ENCODE measurements at regions not wholly inside any gene's neighbourhood (a gene's known extent, or its start where the extent isn't known, plus 50 kb on each side); places are given as distances from the start of the nearest gene placed in this dataset.

GRCh38 chr2:14018620-14019019 is 613.9 kb upstream of the LRATD1 start:
- Histone ChIP-seq H3K27me3 (ENCODE audit: control insufficient read depth, low read length) (no peaks in the 10 kb centered on the region), H3K9me2 (replicated peaks; ENCODE audit: control insufficient read depth, low read length) (no peaks in the 10 kb centered on the region)
- TF ChIP-seq EZH2phosphoT487 (IDR thresholded peaks at IDR 0.05; ENCODE audit: borderline replicate concordance, low read length): no peak
- TF ChIP-seq, protein P1, sequence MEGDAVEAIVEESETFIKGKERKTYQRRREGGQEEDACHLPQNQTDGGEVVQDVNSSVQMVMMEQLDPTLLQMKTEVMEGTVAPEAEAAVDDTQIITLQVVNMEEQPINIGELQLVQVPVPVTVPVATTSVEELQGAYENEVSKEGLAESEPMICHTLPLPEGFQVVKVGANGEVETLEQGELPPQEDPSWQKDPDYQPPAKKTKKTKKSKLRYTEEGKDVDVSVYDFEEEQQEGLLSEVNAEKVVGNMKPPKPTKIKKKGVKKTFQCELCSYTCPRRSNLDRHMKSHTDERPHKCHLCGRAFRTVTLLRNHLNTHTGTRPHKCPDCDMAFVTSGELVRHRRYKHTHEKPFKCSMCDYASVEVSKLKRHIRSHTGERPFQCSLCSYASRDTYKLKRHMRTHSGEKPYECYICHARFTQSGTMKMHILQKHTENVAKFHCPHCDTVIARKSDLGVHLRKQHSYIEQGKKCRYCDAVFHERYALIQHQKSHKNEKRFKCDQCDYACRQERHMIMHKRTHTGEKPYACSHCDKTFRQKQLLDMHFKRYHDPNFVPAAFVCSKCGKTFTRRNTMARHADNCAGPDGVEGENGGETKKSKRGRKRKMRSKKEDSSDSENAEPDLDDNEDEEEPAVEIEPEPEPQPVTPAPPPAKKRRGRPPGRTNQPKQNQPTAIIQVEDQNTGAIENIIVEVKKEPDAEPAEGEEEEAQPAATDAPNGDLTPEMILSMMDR (IDR thresholded peaks at IDR 0.05; ENCODE audit: low read depth, low read length, poor library complexity, severe bottlenecking): no peak

DNA sequence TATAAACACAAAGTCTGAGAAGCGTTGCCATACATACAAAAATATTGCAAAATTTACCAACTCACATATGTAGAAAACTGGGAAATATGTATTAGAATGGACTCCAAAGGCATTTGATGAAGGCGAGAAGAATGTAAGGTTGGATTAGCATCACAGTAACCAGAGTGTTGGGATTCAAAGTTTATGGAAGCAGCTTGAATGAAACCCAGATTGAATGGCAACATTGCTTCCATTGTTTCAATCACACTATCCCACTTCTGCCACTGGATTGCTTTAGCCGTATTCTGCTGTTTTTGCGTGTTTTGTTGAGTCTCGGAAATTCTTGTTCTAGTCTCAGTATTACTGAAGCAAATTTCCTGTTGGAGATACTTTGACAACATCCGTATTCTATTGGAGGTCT is 609.0 kb upstream of the LRATD1 start:
- Histone ChIP-seq H3F3A (ENCODE audit: control insufficient read depth, insufficient read depth) (no peaks in the 10 kb centered on the region), H3K36me3 (ENCODE audit: control insufficient read depth, low read length) (no peaks in the 10 kb centered on the region), H3K27me3 (ENCODE audit: control insufficient read depth, low read length) (no peaks in the 10 kb centered on the region), H3K4me2 (ENCODE audit: low read length) (no peak overlapping the region), H3K4me3 (ENCODE audit: low read length) (no peak overlapping the region), H3K4me1 (ENCODE audit: control insufficient read depth, low read length) (no peaks in the 10 kb centered on the region), H4K20me1 (ENCODE audit: control insufficient read depth, insufficient read depth, low read depth, low read length) (no peaks in the 10 kb centered on the region), H3K79me2 (ENCODE audit: control insufficient read depth, low read length) (no peaks in the 10 kb centered on the region), H3K27ac (ENCODE audit: low read depth, low read length) (no peak overlapping the region), H3K9me2 (replicated peaks; ENCODE audit: control insufficient read depth, low read length) (no peaks in the 10 kb centered on the region), H3K9me3 (ENCODE audit: control insufficient read depth, insufficient read depth, low read length) (no peaks in the 10 kb centered on the region)
- TF ChIP-seq, protein P1 (IDR thresholded peaks at IDR 0.05; ENCODE audit: low read depth, low read length, poor library complexity, severe bottlenecking): no peak
- no peak for TF ChIP-seq EZH2phosphoT487 (IDR thresholded peaks at IDR 0.05; ENCODE audit: borderline replicate concordance, low read length)

More at GRCh38 chr2:14018620-14019019, 613.9 kb upstream of the LRATD1 start:
- Histone ChIP-seq H4K20me1 (ENCODE audit: control insufficient read depth, insufficient read depth, low read depth, low read length) (no peaks in the 10 kb centered on the region), H3F3A (ENCODE audit: control insufficient read depth, insufficient read depth) (no peaks in the 10 kb centered on the region), H3K27ac (ENCODE audit: low read depth, low read length) (no peak overlapping the region), H3K4me3 (ENCODE audit: low read length) (no peak overlapping the region), H3K79me2 (ENCODE audit: control insufficient read depth, low read length) (no peaks in the 10 kb centered on the region), H3K4me2 (ENCODE audit: low read length) (no peak overlapping the region), H3K36me3 (ENCODE audit: control insufficient read depth, low read length) (no peaks in the 10 kb centered on the region), H3K9me3 (ENCODE audit: control insufficient read depth, insufficient read depth, low read length) (no peaks in the 10 kb centered on the region), H3K4me1 (ENCODE audit: control insufficient read depth, low read length) (no peaks in the 10 kb centered on the region)

DNA sequence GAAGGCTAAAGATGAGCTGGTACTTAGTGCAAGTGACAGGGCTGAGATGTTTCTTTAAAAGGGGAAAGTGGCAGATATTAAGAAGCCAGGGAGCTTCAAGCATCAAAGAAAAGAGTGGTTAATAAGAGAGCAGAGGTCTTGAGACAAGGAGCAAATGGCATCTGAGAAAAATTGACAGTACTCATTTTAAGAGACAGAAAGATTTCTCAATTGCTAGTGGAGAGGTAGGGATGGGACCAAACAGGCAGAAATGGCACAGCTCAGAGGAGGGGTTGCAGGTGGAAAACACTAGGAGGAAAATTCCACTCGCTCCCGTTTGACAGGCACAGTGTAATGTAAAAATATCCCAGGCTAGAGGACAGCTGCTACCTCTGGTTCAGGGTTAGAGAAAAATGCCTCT is 593.4 kb upstream of the LRATD1 start:
- TF ChIP-seq, protein P1 (IDR thresholded peaks at IDR 0.05; ENCODE audit: low read depth, low read length, poor library complexity, severe bottlenecking): no peak
- TF ChIP-seq EZH2phosphoT487 (IDR thresholded peaks at IDR 0.05; ENCODE audit: borderline replicate concordance, low read length): no peak

More for the DNA sequence above, 593.4 kb upstream of the LRATD1 start:
- H3K4me1 ChIP-seq (ENCODE audit: control insufficient read depth, low read length): no peaks in the 10 kb centered on the region
- no peaks in the 10 kb centered on the region for H3K36me3 ChIP-seq (ENCODE audit: control insufficient read depth, low read length)
- H3K27ac ChIP-seq (ENCODE audit: low read depth, low read length): no peak overlapping the region
- H4K20me1 ChIP-seq (ENCODE audit: control insufficient read depth, insufficient read depth, low read depth, low read length): no peaks in the 10 kb centered on the region
- no peak overlapping the region for H3K4me2 ChIP-seq (ENCODE audit: low read length)
- H3K9me3 ChIP-seq (ENCODE audit: control insufficient read depth, insufficient read depth, low read length): no peaks in the 10 kb centered on the region
- no peaks in the 10 kb centered on the region for H3F3A ChIP-seq (ENCODE audit: control insufficient read depth, insufficient read depth)
- no peaks in the 10 kb centered on the region for H3K27me3 ChIP-seq (ENCODE audit: control insufficient read depth, low read length)
- H3K9me2 ChIP-seq (replicated peaks; ENCODE audit: control insufficient read depth, low read length): no peaks in the 10 kb centered on the region
- no peaks in the 10 kb centered on the region for H3K79me2 ChIP-seq (ENCODE audit: control insufficient read depth, low read length)
- no peak overlapping the region for H3K4me3 ChIP-seq (ENCODE audit: low read length)

All from DOHH2 (cell line).